GM18909 (cell line): ENCODE measurements at regions not wholly inside any gene's neighbourhood (a gene's known extent, or its start where the extent isn't known, plus 50 kb on each side); places are given as distances from the start of the nearest gene placed in this dataset.
"Not testable (repeated sequence)": the region's sequence is repeated elsewhere in the genome, so short reads cannot be mapped to it uniquely, and the experiment has no call there.

Experiments
- ATAC-seq: cut with Tn5 transposase; IDR thresholded peaks from one replicate; pipeline ENCODE4 v1.9.1; 2021; ENCODE audit warnings: mild to moderate bottlenecking; ENCODE audit not compliant: unreplicated experiment, poor library complexity

DNA sequence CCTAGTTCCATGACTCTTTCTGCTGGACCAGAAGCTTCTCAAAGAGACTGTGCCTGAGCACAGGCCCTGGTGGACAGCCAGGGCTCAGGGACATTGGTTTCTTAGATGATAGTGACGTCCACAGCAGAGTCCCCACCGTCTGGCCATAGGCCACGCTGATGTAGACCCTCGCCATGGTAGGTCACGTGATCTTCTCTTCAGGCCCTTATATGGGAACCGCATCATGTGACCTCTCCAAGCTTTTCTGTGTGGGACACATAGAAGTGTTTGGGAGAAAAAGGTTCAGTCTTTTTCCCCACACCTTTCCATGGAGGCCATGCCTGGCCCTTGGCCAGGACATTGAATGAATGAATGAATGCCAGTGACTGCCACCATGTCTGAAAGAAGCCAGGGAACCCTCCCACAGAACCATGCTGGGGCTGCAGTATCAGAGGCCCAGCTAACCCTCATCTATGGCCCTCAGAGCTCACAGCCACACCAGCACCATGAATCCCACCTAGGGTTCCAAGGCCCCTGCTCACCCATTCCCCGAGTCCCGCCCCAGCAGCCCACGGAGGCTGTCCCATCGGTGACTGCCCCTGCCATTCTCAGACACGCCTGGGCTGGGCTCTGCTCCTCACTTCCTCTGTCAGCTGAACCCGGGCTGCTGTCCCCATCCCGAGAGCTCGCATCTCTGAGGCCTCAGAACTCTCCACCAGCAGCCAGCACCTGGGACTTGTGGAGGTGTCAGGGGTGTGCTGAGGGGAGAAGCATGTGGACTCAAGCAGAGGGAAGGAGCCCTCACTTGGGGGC lies 292.1 kb downstream of the ADGRD1 start:
- no peak for ATAC-seq

DNA sequence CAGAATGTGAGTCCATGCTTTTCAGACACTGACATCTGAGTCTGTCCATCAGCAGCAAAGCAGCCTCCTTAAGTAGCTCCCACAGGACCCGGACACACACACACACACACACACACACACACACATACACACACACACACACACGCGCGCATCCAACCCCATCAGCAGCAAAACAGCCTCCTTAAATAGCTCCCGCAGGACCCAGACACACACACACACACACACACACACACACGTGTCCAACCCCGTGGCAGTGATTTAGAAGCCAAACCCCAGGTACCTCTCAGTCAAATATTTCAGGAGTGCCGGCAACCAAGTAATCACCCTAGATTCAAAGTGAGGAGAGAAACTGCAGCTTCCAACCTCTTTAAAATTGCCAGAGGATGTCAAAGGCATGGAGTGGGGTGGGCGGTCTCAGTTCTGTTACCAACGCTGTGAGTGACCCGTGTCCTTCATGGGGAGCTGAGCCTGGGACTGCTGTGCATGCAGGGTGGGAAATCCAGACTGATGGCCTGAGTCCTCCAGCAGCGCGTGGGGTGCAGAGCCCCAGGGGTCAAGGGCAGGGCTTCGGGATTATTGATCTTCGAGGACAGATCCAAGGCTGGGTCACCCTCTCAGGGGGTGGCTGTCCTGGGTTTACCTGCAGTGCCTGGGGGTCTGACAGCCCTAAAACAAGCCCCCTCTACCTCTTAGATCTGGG lies 293.5 kb downstream of the ADGRD1 start:
- not testable (repeated sequence) for ATAC-seq

GRCh38 chr12:131247875-131248274 lies 294.2 kb downstream of the ADGRD1 start:
- ATAC-seq: not testable (repeated sequence)

DNA sequence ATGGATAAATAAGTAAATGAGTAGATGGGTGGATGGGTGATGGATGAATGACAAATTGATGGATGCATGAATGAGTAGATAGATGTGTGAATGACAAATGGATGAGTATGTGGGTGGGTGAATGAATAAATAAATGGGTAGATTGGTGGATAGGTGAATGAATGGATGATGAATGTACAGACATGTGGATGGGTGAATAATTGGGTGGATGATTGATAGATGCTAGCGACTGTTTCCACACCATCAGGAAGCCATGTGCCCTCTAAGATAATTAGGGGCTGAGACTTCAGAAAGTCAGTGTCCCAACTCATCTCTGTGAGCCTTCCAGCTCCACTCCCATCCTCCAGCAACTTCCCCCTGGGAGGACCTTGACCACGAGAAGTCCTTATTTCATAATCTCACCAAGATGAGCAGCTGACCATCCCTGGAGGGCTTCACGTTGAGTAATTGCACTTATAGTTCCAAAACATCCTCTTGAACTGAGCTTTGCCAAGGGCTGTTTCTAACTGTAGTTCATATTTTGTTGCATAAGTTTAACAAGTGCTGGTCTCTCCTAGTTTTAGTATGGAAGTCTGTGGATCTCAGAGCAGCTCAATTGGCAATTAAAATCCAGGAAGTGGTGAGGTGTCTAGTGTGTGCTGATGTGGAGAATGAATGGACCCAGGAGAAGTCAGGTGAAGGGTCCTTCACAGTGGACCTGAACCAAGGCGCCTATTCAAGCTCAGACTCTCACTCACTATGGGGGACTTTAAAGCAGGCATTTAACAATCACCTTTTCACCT lies 295.7 kb downstream of the ADGRD1 start:
- ATAC-seq: no peak

DNA sequence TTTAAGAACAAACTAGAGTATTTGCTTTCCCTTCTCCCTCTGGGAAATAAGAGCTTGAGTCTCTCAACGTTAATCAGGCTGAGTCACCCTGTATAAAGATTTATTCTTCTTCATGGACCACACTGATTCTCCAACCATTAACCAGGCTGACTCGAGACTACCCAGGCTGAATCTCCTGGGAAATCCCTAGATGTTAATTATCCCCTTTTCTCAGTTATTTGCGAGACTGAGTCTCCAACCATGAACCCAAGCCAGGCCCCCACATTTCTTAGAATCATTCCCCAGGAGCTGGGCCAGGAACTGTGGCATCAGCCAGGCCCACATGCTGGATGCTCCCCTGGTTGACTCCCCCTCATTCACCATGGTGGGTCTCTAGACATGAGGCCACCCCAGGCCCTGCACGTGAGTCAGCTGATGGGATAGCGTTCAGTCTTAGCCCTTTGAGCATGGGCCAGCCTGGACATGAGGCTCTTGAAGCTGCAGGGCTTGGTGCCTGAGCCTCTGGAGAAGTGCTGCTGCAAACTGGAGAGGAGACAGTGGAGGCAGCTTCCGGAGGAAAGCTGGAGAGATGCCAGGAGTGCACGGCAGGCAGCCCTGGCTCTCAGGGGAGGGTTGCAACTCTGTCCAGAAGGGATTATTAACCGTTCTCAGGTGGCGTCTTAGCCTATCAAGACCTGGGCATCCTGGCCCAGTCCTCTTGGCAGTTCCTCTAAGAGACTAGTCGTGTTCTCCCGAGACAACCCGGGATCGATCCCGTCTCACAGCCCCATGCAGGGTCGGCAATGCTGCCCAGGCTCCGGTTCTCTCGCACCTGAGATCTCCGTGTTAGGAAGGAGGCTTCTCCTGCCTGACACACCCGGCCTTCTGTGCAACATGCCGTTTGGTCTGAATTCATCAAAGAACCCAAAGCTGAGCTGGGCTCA lies 296.6 kb downstream of the ADGRD1 start:
- ATAC-seq: no peak

DNA sequence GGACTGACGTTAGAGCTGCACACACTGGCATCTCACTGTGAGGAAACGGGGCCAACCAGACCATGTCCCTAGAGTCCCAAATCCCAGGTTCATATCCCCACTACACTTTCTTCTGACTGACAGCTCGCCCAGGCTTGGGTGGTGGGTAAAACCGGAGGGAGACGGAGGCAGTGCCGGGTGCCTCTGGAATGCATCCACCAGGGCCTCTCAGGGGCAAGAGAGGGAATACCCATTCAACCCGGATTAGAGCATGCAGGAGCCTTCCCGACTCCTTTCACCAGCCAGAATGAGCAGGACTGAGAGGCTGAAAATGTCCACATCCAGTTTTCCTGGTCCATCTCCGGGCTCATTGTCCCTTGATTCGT lies 297.2 kb downstream of the ADGRD1 start:
- ATAC-seq: no peak

DNA sequence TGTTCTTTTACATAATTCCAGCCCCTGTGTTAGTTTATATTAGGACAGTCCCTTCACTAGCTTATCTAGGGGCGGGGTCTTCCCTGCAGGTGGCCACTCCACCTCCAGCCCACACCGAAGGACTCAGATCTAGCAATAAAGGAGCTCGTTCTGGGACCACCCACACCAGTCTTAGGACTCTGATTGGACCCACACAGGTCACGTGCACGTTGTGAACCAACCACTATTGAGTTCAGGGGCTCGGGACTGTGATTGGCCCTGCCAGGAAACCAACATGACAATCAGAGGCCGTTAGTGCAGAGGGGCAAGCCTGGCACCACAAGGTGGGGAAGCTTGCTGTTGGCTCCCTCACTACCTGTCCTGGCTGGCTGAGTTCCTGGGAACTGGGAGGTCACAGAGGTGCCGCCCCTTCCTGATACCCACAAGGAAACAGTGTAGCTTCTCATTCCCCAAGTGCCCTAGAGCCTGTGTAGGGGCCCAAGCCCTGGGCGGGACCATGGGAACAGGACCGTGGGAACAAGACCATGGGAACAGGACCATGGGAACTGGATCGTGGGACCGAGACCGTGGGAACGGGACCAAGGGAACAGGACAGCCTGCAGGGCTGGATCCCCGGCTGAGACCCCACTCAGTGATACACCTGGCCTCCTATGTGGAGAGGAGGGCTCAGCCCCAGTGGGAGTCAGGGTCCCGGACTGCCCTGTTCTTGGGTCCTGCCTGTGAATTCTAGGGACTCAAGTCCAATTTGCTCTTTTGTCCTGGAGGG lies 297.8 kb downstream of the ADGRD1 start:
- ATAC-seq: no peak

GRCh38 chr12:131253376-131254026 lies 299.8 kb downstream of the ADGRD1 start:
- no peak for ATAC-seq

DNA sequence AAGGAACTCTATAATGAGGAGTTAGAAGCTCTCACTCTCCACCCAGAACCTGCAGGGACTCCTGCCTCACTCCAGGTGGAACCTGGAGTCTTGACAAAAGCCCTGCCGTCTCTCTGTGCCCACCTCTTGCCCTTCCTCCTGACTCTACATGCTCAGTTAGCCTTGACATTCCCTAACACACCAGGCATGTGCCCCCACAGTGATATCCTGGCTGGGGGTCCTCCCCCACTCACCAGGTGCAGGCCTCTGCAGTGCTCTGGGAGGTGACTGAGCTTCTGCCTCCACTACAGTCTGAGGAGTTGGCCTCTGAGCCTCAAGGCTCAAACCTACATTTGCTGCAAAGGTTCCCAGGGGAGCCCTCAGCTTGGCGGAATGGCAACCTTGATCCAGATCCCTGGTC lies 300.7 kb downstream of the ADGRD1 start:
- no peak for ATAC-seq

DNA sequence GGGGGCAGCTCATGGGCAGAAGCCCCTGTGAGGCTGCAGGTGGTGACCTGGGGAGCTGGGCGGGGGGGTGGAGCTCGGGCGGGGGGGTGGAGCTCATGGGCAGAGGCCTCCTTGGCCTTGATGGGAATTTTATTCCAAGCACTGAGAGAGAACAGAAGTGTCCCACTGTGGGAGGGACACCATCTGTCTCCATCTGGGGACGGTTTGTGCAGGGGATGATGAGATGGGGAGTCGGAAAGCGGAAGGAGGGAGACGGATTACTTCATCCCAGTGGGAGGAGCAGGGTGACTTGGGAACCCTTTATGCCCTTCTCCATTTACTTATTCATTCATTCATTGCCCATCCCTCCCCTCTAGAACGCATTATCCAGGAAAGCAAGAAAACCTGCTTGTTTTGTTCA lies 304.7 kb downstream of the ADGRD1 start:
- no peak for ATAC-seq

DNA sequence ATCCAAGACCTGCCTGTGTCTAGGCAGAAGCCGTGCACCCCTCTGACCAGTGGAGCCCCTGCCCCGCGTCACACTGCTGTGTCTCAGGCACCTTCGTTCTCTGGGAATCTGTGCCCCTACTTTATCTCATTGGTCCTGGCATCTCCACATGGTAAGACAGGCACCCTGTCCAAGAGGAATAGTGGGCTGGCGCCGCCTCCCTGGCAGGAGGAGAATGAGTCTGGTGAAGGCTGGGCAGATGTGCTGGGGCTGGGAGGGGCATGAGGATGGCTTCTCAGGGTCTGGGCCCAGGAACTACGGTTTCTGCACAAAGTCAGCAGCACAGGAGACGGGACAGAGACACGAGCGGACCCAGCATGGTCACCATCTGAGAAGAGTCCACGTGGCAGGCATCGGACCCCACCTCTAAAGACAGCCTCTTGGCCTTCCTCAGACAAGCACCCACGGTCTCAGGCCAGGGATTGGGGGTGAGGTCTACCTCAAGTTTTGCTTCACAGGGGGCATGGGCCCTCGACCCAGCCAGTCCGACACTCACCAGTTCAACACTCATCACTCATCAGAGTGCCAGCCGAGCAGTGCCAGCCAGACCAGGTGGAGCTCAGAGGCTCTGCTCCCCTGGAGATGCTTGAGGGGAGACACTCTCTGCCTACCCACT lies 306.7 kb downstream of the ADGRD1 start:
- no peak for ATAC-seq

- ATAC-seq: no peak
Measured at GRCh38 chr12:131260954-131261353, 307.2 kb downstream of the ADGRD1 start.

DNA sequence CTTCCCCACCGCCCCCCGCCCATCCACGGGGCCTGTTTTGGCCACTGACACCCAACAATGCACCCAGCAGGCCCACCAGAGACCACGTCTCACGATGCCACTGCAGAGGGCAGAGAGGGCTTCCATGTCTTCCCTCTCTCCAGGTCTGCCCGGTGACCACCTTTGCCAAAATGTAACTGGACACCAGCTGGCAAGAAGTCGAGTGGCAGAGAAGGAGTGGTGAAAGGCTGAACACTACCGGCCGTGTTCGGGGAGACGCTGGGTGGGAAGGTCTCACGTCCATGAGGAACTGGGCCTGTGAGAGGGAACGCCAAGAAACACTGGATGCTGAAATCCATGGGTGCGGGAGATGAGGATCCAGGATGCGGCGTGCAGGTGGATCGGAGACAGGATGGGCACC lies 308.2 kb downstream of the ADGRD1 start:
- ATAC-seq: no peak

- no peak for ATAC-seq
Measured at GRCh38 chr12:131263626-131264025, 309.9 kb downstream of the ADGRD1 start.

DNA sequence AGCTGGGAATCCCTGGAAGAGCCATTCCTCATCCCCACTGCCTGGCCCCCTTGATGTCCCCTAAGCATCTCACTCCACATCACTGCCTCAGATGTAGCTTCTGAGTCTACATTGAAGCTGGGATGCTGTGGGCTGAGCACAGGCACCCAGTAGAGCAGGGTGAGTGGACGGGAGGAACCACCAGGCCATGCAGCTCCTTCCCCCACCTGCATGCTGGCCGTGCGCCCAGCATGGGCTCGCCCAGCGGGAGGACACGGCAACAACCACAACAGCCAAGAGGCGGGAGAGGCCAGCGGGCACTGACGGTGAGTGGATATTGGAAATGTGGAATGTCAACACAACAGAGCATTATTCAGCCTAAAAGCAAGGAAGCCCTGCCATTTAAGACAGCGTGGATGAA lies 310.9 kb downstream of the ADGRD1 start:
- no peak for ATAC-seq

- ATAC-seq: no peak
Measured at GRCh38 chr12:131266591-131267467, 313.1 kb downstream of the ADGRD1 start.

DNA sequence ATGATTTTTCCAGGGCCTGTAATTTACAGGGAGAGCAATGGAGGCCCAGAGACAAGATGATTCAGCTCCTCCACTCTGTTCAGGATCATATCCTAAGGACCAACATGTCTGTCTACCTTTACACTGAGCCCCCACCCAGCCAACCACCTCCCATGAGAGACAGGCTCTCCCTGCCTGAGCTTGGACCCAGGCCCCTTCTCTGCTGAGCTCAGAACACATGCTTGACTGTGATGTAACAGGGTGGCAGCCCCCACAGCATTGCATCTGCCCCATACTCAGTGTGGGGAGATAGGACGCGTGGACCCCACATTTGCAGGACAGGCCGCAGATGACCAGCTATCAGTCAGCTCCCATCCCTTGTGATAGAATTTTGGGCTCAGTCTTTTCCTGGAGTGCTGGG lies 313.9 kb downstream of the ADGRD1 start:
- ATAC-seq: no peak
